Ascending aorta (tissue), 2 donors: ENCODE measurements at regions not wholly inside any gene's neighbourhood (a gene's known extent, or its start where the extent isn't known, plus 50 kb on each side); places are given as distances from the start of the nearest gene placed in this dataset.

Source experiments
- DNase-seq, 2 donors: peaks; one replicate each; pipeline ENCODE4 v3.0.0-alpha.2; 2019; ENCODE audit warnings: low spot score in 2 of 2
- H3K27ac ChIP-seq, 2 donors: fragments of 200-600 bp; sonication (generic); one replicate each; pipeline ENCODE4 v1.5.1; 2016 to 2017; ENCODE audit warnings: mild to moderate bottlenecking in 1 of 2
- H3K27me3 ChIP-seq: fragments of 200-600 bp; sonication (generic); one replicate; pipeline ENCODE4 v1.5.1; 2017
- H3K36me3 ChIP-seq, 2 donors: fragments of 200-600 bp; sonication (generic); one replicate each; pipeline ENCODE4 v1.5.1; 2016
- H3K4me1 ChIP-seq, 2 donors: fragments of 200-600 bp; sonication (generic); one replicate each; pipeline ENCODE4 v1.5.1; 2016 to 2017; ENCODE audit warnings: mild to moderate bottlenecking in 1 of 2
- H3K4me3 ChIP-seq, 2 donors: fragments of 200-600 bp; sonication (generic); one replicate each; pipeline ENCODE4 v1.5.1; 2016 to 2017; ENCODE audit warnings: mild to moderate bottlenecking in 1 of 2
- H3K9me3 ChIP-seq, 2 donors: fragments of 200-600 bp; sonication (generic); one replicate each; pipeline ENCODE4 v1.5.1; 2016
- CTCF ChIP-seq, 3 experiments: fragments of 200-600 bp in 2 of 3; fragments of 450-650 bp in 1 of 3; sonication (generic) in 2 of 3; IDR thresholded peaks; one replicate each; pipeline ENCODE4 v1.5.1; 2016 to 2019; ENCODE audit warnings: antibody characterized with exemption in 3 of 3, mild to moderate bottlenecking in 1 of 3, moderate library complexity in 1 of 3
- intact Hi-C: fragments of 100-400 bp; cut with DNase I; formaldehyde crosslinking; loops from one replicate; pipeline ENCODE4 v1.15.1; 2023

- H3K27me3 ChIP-seq, result no peaks in the 10 kb centered on the region
- DNase-seq, result peak in 1 of 2 donors; percentile 35
- H3K4me1 ChIP-seq, result no peaks in the 10 kb centered on the region
- no peak overlapping the region for H3K4me3 ChIP-seq
- no peaks in the 10 kb centered on the region for H3K36me3 ChIP-seq
- H3K27ac ChIP-seq, result no peak overlapping the region
- intact Hi-C loops, result no loop called here
- TF ChIP-seq CTCF (IDR thresholded peaks at IDR 0.05), result no peak
- no peaks in the 10 kb centered on the region for H3K9me3 ChIP-seq
Observed at GRCh38 chr18:45551142-45551815, 64.0 kb upstream of the SLC14A2 start.

GRCh38 chr18:45553723-45554388, 61.4 kb upstream of the SLC14A2 start:
- H3K27me3 ChIP-seq, result no peaks in the 10 kb centered on the region
- peaks cover 0 to 3% of the 10 kb centered on the region in 2 donors for H3K4me1 ChIP-seq
- DNase-seq, result peak in 1 of 2 donors; percentile 41
- H3K27ac ChIP-seq, result no peak overlapping the region
- H3K36me3 ChIP-seq, result no peaks in the 10 kb centered on the region
- H3K4me3 ChIP-seq, result no peak overlapping the region
- H3K9me3 ChIP-seq, result no peaks in the 10 kb centered on the region
- no peak for TF ChIP-seq CTCF (IDR thresholded peaks at IDR 0.05)
- intact Hi-C loops, result no loop called here

GRCh38 chr18:45554389-45554737, 60.9 kb upstream of the SLC14A2 start:
- intact Hi-C loops, result no loop called here
- no peak for TF ChIP-seq CTCF (IDR thresholded peaks at IDR 0.05)
- Histone ChIP-seq H3K27me3 (no peaks in the 10 kb centered on the region), H3K27ac (no peak overlapping the region), H3K36me3 (no peaks in the 10 kb centered on the region), H3K9me3 (no peaks in the 10 kb centered on the region), H3K4me3 (no peak overlapping the region), H3K4me1 (peaks cover 0 to 3% of the 10 kb centered on the region in 2 donors)
- DNase-seq, result peak in 1 of 2 donors; percentile 15

GRCh38 chr18:45556222-45556621, 59.1 kb upstream of the SLC14A2 start:
- no peak for DNase-seq
- no peak overlapping the region for H3K27ac ChIP-seq
- no peak overlapping the region for H3K4me3 ChIP-seq
- H3K9me3 ChIP-seq, result no peaks in the 10 kb centered on the region
- intact Hi-C loops, result no loop called here
- no peaks in the 10 kb centered on the region for H3K27me3 ChIP-seq
- no peaks in the 10 kb centered on the region for H3K36me3 ChIP-seq
- TF ChIP-seq CTCF (IDR thresholded peaks at IDR 0.05), result no peak
- H3K4me1 ChIP-seq, result peaks cover 0 to 3% of the 10 kb centered on the region in 2 donors

GRCh38 chr18:45557287-45557686, 58.0 kb upstream of the SLC14A2 start:
- H3K9me3 ChIP-seq, result no peaks in the 10 kb centered on the region
- H3K4me3 ChIP-seq, result no peak overlapping the region
- H3K27me3 ChIP-seq, result no peaks in the 10 kb centered on the region
- H3K36me3 ChIP-seq, result no peaks in the 10 kb centered on the region
- peak in 1 of 2 donors; percentile 68 for DNase-seq
- peak overlapping the region in 1 of 2 donors; percentile 47 for H3K27ac ChIP-seq
- H3K4me1 ChIP-seq, result peaks cover 0 to 4% of the 10 kb centered on the region in 2 donors
- TF ChIP-seq CTCF (IDR thresholded peaks at IDR 0.05), result no peak
- intact Hi-C loops, result no loop called here
